ENCODE measurements at regions not wholly inside any gene's neighbourhood (a gene's known extent, or its start where the extent isn't known, plus 50 kb on each side); places are given as distances from the start of the nearest gene placed in this dataset.
"Not testable (repeated sequence)": the region's sequence is repeated elsewhere in the genome, so short reads cannot be mapped to it uniquely, and the experiment has no call there.

GRCh38 chr7:101712652-101713051 is 83.6 kb upstream of the MYL10 start:
- FAIRE-seq: no peak

- no peak for FAIRE-seq
Measured at GRCh38 chr7:101714097-101714496, 85.0 kb upstream of the MYL10 start.

GRCh38 chr7:101717628-101718357 is 88.7 kb upstream of the MYL10 start:
- no peak for FAIRE-seq

- FAIRE-seq: no peak
Measured at GRCh38 chr7:101718363-101719122, 89.4 kb upstream of the MYL10 start.

- FAIRE-seq: no peak
Measured at GRCh38 chr7:101719123-101719470, 90.0 kb upstream of the MYL10 start.

- no peak for FAIRE-seq
Measured at GRCh38 chr7:101720324-101720723, 91.2 kb upstream of the MYL10 start.

GRCh38 chr7:101722247-101722646 is 93.2 kb upstream of the MYL10 start:
- FAIRE-seq: no peak

- FAIRE-seq: no peak
Measured at GRCh38 chr7:101723835-101724234, 93.6 kb upstream of the CUX1 start.

GRCh38 chr7:101724957-101725356 is 92.5 kb upstream of the CUX1 start:
- no peak for FAIRE-seq

GRCh38 chr7:101725921-101726320 is 91.5 kb upstream of the CUX1 start:
- no peak for FAIRE-seq

GRCh38 chr7:101727184-101727583 is 90.2 kb upstream of the CUX1 start:
- FAIRE-seq: no peak

- FAIRE-seq: no peak
Measured at GRCh38 chr7:101728128-101728527, 89.3 kb upstream of the CUX1 start.

- FAIRE-seq: not testable (repeated sequence)
Measured at GRCh38 chr7:101728873-101729240, 88.6 kb upstream of the CUX1 start.

GRCh38 chr7:101729241-101729883 is 88.1 kb upstream of the CUX1 start:
- no peak for FAIRE-seq

GRCh38 chr7:101731502-101732084 is 85.8 kb upstream of the CUX1 start:
- FAIRE-seq: no peak

- no peak for FAIRE-seq
Measured at GRCh38 chr7:101733713-101734475, 83.5 kb upstream of the CUX1 start.

GRCh38 chr7:101736084-101736483 is 81.3 kb upstream of the CUX1 start:
- FAIRE-seq: no peak

- no peak for FAIRE-seq
Measured at GRCh38 chr7:101739775-101740398, 77.5 kb upstream of the CUX1 start.

GRCh38 chr7:101740981-101741725 is 76.3 kb upstream of the CUX1 start:
- no peak for FAIRE-seq

GRCh38 chr7:101743241-101743994 is 74.0 kb upstream of the CUX1 start:
- no peak for FAIRE-seq

GRCh38 chr7:101743995-101744360 is 73.4 kb upstream of the CUX1 start:
- no peak for FAIRE-seq

Data from A204.1 (cell line).